Suprapubic skin (tissue), 4 donors: ENCODE measurements at regions not wholly inside any gene's neighbourhood (a gene's known extent, or its start where the extent isn't known, plus 50 kb on each side); places are given as distances from the start of the nearest gene placed in this dataset.

Source experiments
- DNase-seq, 2 donors: peaks; one replicate each; pipeline ENCODE4 v3.0.0-alpha.2; 2019; ENCODE audit warnings: low spot score in 2 of 2
- H3K27ac ChIP-seq: fragments of 200-600 bp; sonication (generic); one replicate; pipeline ENCODE4 v1.5.1; 2019
- H3K27me3 ChIP-seq: fragments of 200-600 bp; sonication (generic); one replicate; pipeline ENCODE4 v1.5.1; 2019
- H3K36me3 ChIP-seq: fragments of 200-600 bp; sonication (generic); one replicate; pipeline ENCODE4 v1.5.1; 2019
- H3K4me1 ChIP-seq: fragments of 200-600 bp; sonication (generic); one replicate; pipeline ENCODE4 v1.5.1; 2019
- H3K4me3 ChIP-seq: fragments of 200-600 bp; sonication (generic); one replicate; pipeline ENCODE4 v1.5.1; 2019; ENCODE audit warnings: mild to moderate bottlenecking
- H3K9me3 ChIP-seq: fragments of 200-600 bp; sonication (generic); one replicate; pipeline ENCODE4 v1.5.1; 2019
- EP300 ChIP-seq: sonication (generic); formaldehyde crosslinking; IDR thresholded peaks from one replicate; pipeline ENCODE4 v1.6.1; 2017; ENCODE audit warnings: antibody characterized with exemption
- POLR2A ChIP-seq, 2 donors: fragments of 450-650 bp; IDR thresholded peaks; one replicate each; pipeline ENCODE4 v1.6.1; 2017; ENCODE audit warnings: antibody characterized with exemption in 2 of 2, mild to moderate bottlenecking in 2 of 2, moderate library complexity in 2 of 2
- POLR2AphosphoS5 ChIP-seq, 3 donors: sonication (generic); formaldehyde crosslinking; IDR thresholded peaks; one replicate each; pipeline ENCODE4 v1.6.1; 2017; ENCODE audit warnings: antibody characterized with exemption in 3 of 3
- WGBS: methylation state at CpG from one replicate; pipeline ENCODE4 v1.1.5; 2018; 5-methylcytosine and 5-hydroxymethylcytosine counted together
- TF ChIP-seq, protein P1 (sequence below), 2 donors: fragments of 200-600 bp in 1 of 2; fragments of 450-650 bp in 1 of 2; sonication (generic) in 1 of 2; IDR thresholded peaks; one replicate each; pipeline ENCODE4 v1.5.1; 2016 to 2019; ENCODE audit warnings: antibody characterized with exemption in 2 of 2, mild to moderate bottlenecking in 1 of 2, moderate library complexity in 1 of 2

DNA sequence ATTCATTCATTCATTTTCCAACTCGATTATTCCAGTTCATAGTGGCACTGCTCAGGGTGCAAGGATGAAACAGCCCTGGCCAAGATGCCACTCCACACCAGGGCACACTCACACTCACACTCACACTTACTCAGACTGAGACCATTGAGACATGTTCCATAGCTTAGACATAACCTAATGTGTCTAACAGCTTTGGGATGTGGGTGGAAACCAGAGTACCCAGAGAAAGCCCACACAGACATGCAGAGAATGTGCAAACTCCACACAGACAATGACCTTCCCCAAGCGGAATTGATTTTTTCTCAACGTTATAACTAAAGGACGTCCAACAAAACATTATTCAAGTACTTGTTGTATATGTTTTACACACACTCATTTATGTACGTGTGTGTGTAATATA, 1363.5 kb downstream of the EFNA5 start:
- H3K4me1 ChIP-seq = no peaks in the 10 kb centered on the region
- no peak overlapping the region for H3K4me3 ChIP-seq
- DNase-seq = no peak
- WGBS = 82% methylated on average over 5 of the region's 5 CpGs
- no peak overlapping the region for H3K27ac ChIP-seq
- H3K9me3 ChIP-seq = no peaks in the 10 kb centered on the region
- no peaks in the 10 kb centered on the region for H3K36me3 ChIP-seq
- TF ChIP-seq POLR2AphosphoS5 (IDR thresholded peaks at IDR 0.05) (no peak), EP300 (no peak), POLR2A (IDR thresholded peaks at IDR 0.05) (no peak)
- no peaks in the 10 kb centered on the region for H3K27me3 ChIP-seq

DNA sequence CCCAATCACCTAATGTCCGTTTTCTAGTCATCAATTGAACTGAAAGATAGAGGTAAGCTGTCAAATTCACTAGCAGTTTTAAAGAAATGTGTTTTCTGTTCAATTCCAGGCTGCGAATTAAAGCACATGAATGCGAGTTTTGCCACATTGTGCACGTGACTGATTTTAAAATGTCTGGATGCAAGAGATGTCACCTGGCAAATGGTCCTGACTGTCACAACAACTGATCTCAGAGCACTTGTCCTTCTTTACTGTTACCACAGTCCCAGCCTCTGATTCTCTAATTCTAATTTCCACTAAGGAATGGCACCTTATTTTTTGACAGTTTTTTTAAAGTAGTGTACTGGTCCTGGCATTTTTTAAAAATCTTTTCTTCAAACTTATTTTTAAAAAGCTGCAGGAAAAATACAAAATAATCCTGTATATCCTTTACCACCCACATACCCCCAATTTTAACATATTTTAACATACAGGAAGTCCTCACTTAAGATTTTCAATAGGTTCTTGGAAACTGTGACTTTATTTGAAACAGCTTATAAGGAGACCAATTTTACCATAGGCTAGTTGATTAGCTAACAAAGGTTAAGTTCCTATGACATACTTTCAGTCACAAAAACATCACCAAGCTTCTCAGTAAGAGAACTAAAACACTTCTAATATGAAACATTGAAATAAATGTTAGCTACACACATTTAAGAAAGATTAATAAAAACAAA, 1364.3 kb downstream of the EFNA5 start:
- Histone ChIP-seq H3K9me3 (no peaks in the 10 kb centered on the region), H3K4me3 (no peak overlapping the region), H3K27me3 (no peaks in the 10 kb centered on the region), H3K36me3 (no peaks in the 10 kb centered on the region), H3K4me1 (no peaks in the 10 kb centered on the region), H3K27ac (no peak overlapping the region)
- DNase-seq = no peak
- 71% methylated on average over 4 of the region's 4 CpGs for WGBS
- TF ChIP-seq, protein P1, sequence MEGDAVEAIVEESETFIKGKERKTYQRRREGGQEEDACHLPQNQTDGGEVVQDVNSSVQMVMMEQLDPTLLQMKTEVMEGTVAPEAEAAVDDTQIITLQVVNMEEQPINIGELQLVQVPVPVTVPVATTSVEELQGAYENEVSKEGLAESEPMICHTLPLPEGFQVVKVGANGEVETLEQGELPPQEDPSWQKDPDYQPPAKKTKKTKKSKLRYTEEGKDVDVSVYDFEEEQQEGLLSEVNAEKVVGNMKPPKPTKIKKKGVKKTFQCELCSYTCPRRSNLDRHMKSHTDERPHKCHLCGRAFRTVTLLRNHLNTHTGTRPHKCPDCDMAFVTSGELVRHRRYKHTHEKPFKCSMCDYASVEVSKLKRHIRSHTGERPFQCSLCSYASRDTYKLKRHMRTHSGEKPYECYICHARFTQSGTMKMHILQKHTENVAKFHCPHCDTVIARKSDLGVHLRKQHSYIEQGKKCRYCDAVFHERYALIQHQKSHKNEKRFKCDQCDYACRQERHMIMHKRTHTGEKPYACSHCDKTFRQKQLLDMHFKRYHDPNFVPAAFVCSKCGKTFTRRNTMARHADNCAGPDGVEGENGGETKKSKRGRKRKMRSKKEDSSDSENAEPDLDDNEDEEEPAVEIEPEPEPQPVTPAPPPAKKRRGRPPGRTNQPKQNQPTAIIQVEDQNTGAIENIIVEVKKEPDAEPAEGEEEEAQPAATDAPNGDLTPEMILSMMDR (IDR thresholded peaks at IDR 0.05) = no peak
- TF ChIP-seq POLR2A (IDR thresholded peaks at IDR 0.05) (no peak), POLR2AphosphoS5 (IDR thresholded peaks at IDR 0.05) (no peak), EP300 (no peak)

DNA sequence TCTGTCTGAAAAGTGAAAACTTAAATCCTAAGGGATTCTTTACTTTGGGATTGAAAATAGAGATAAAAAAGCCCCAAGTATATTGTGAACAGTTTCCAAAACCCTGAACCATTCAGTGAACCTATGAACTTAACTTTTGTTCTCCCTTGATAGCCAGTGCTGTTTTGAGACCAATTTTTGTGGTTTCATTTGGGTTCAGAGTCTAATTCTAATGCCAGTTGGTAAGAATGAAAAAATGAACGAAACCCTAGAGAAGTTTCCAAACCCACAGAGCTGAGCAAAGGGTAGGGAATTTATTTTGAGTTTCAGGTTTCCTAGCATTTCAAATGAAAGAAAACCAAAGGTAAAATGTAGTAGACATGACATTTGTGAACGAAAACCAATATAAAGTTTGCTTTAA, 1366.8 kb downstream of the EFNA5 start:
- TF ChIP-seq, protein P1 (IDR thresholded peaks at IDR 0.05) = no peak
- TF ChIP-seq EP300 = no peak
- TF ChIP-seq POLR2AphosphoS5 (IDR thresholded peaks at IDR 0.05) = no peak
- no peak for TF ChIP-seq POLR2A (IDR thresholded peaks at IDR 0.05)
- Histone ChIP-seq H3K36me3 (no peaks in the 10 kb centered on the region), H3K4me1 (no peaks in the 10 kb centered on the region), H3K9me3 (no peaks in the 10 kb centered on the region), H3K27me3 (no peaks in the 10 kb centered on the region), H3K4me3 (no peak overlapping the region), H3K27ac (no peak overlapping the region)
- 85% methylated on average over 2 of the region's 2 CpGs for WGBS
- DNase-seq = no peak

DNA sequence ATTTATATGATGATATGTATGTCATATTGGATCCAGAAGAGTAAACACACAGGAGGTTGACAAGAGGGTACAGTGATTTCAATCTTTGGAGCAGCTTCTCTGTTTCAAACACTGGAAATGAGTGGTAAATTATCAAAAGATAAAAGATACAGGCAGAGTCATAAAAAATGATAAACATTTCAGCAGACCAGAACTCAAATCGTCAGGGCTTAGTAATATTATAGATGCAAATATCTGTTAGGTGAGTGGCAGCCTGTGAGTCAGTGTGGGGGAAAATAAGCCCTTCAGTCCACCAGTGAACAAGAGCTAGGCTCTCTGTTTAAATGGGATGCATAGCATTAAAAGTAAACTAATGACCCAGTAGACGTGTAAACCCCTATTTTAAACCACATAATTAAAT, 1378.1 kb downstream of the EFNA5 start:
- TF ChIP-seq EP300 = no peak
- TF ChIP-seq POLR2AphosphoS5 (IDR thresholded peaks at IDR 0.05) = no peak
- no peak for TF ChIP-seq POLR2A (IDR thresholded peaks at IDR 0.05)
- TF ChIP-seq, protein P1 (IDR thresholded peaks at IDR 0.05) = no peak
- Histone ChIP-seq H3K27me3 (no peaks in the 10 kb centered on the region), H3K36me3 (no peaks in the 10 kb centered on the region), H3K9me3 (no peaks in the 10 kb centered on the region), H3K4me3 (no peak overlapping the region), H3K4me1 (no peaks in the 10 kb centered on the region), H3K27ac (no peak overlapping the region)
- no peak for DNase-seq
- WGBS = 39% methylated on average over 2 of the region's 2 CpGs

DNA sequence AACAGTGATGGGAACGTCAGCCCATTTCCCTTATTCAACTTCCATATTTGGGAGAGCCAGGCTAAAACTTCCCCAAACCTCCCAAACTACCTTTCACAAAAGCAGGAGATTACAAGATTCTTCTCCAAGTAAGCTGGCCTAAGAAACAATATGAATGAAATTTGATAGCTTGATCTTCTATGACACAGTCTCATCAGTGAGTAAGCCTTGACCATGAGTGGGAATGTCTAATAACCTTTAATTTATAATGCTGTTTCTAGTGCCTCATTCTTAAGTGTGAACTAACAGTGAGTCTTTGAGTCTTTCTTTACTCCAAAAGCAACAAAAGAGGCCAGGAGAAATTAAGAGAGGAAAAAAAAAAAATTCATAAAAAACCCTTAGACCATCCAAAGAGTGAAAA, 1379.9 kb downstream of the EFNA5 start:
- TF ChIP-seq, protein P1 (IDR thresholded peaks at IDR 0.05) = no peak
- no peak for TF ChIP-seq POLR2A (IDR thresholded peaks at IDR 0.05)
- no peak for TF ChIP-seq POLR2AphosphoS5 (IDR thresholded peaks at IDR 0.05)
- no peak for TF ChIP-seq EP300
- H3K4me1 ChIP-seq = no peaks in the 10 kb centered on the region
- no peak overlapping the region for H3K4me3 ChIP-seq
- no peaks in the 10 kb centered on the region for H3K9me3 ChIP-seq
- DNase-seq = no peak
- no peak overlapping the region for H3K27ac ChIP-seq
- WGBS = 75% methylated on average over 1 of the region's 1 CpG
- H3K36me3 ChIP-seq = no peaks in the 10 kb centered on the region
- H3K27me3 ChIP-seq = no peaks in the 10 kb centered on the region

DNA sequence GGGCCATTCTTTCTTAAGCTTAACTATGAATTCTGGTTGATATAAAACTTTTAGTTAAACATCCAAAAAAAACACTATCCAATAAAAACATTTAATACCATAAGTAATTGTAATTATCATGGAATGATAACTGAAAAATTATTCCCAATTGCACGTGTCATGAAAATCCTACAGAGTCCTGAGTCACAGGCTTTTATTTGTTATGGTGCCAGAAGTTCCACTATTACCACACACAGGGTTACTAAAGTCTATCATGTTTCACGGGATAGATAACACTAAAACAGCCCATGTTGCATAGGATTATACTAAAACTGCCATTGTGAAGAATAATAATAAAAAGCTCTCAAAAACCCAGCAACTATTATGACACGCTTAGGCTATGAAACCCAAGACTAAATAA, 1381.8 kb downstream of the EFNA5 start:
- WGBS = 64% methylated on average over 3 of the region's 3 CpGs
- TF ChIP-seq EP300 = no peak
- TF ChIP-seq, protein P1 (IDR thresholded peaks at IDR 0.05) = no peak
- no peak for TF ChIP-seq POLR2A (IDR thresholded peaks at IDR 0.05)
- TF ChIP-seq POLR2AphosphoS5 (IDR thresholded peaks at IDR 0.05) = no peak
- no peaks in the 10 kb centered on the region for H3K9me3 ChIP-seq
- DNase-seq = no peak
- no peak overlapping the region for H3K27ac ChIP-seq
- H3K4me3 ChIP-seq = no peak overlapping the region
- H3K36me3 ChIP-seq = no peaks in the 10 kb centered on the region
- no peaks in the 10 kb centered on the region for H3K4me1 ChIP-seq
- H3K27me3 ChIP-seq = no peaks in the 10 kb centered on the region
